ENCODE measurements at regions not wholly inside any gene's neighbourhood (a gene's known extent, or its start where the extent isn't known, plus 50 kb on each side); places are given as distances from the start of the nearest gene placed in this dataset.
"Not testable (repeated sequence)": the region's sequence is repeated elsewhere in the genome, so short reads cannot be mapped to it uniquely, and the experiment has no call there.

DNA sequence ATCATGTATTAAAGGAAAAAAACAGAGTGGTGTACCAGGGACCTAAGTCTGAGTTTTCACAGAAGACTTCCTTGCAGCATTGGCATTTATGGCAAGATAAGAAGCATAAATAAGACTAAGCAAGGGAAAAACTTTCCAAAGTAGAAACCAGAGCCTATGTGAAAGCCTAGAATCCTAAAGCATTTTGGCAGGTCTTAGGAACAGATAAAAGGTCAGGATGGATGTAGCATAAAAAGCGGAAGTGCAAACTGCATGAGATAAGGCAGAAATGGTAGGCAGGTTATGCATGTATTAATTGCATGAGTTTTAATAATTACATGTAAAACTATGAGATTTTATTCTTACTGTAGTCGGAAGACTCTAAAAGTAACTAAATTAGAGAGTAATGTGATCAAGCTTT is 596.5 kb downstream of the SUCLG1 start:
- DNase-seq = no peak

- no peak for DNase-seq
These were observed 598.8 kb downstream of the SUCLG1 start for GRCh38 chr2:83860320-83860719.

DNA sequence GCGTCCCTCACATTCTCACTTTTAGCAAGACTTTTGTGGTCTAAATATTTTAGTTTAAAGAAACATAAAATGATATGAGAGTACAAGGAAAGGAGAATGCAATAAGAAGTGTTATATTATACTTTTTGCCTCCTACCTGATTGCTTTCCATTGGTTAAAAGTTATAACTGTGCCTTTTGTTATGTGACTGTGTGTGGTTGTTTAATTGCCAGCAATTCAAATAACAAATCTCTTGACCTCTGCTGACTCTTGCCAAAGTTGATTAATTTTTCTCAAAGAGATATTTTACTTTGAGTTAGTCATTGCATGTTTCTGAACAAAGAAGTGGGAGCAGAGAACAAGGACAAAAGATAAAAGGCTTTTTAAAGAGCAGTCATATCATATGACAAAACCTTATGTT is 599.5 kb downstream of the SUCLG1 start:
- no peak for DNase-seq

- no peak for DNase-seq
These were observed 608.0 kb downstream of the SUCLG1 start for GRCh38 chr2:83851066-83851465.

DNA sequence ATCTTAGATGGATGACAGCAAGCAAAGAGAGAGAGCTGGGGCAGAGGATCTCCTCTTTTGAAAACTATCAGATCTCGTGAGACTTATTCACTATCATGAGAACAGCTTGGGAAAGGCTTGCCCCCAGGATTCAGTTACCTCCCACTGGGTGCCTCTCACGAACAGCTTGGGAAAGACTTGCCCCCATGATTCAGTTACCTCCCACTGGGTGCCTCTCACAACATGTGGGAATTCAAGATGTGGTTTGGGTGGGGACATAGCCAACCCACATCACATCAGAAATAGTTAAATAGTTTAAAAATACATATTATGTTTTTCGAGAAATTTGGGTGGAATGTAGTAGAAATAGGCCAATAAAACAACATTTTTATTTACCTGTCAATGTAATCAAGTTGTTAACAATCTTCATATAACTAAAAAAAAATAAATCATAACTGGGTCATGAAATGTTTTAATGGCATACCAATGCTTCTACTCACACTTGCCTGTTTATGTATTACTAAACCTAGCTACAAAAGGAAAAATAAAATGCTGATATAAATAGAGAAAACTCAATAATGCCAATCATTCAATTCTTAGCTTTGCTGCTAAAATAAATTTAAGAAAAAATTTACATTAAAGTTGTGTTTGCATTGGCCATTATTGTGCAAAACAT is 608.9 kb downstream of the SUCLG1 start:
- no peak for DNase-seq

GRCh38 chr2:83844490-83844889 is 614.6 kb downstream of the SUCLG1 start:
- DNase-seq = no peak

GRCh38 chr2:83842421-83842820 is 616.7 kb downstream of the SUCLG1 start:
- no peak for DNase-seq

GRCh38 chr2:83837823-83838222 is 621.3 kb downstream of the SUCLG1 start:
- DNase-seq = no peak

- DNase-seq = no peak
These were observed 631.5 kb downstream of the SUCLG1 start for GRCh38 chr2:83827618-83828017.

DNA sequence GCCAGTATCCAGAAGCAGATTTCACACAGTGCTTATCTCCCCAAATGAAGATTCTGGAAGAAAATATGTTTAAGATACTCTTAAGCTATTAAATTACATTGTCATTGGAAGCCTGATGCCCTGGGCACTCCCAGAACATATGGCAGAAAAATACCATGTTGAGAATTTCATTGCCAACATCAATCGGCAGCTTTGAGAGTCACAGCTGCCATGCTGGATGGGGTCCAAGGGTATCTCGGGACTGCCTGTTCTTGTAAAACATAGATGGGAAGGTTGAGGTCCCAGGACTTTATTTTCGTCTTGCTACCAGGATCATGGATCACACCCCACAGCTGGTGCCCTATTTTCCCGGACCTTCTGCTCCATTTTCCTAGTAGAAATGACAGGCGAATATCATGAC is 632.5 kb downstream of the SUCLG1 start:
- DNase-seq = no peak

DNA sequence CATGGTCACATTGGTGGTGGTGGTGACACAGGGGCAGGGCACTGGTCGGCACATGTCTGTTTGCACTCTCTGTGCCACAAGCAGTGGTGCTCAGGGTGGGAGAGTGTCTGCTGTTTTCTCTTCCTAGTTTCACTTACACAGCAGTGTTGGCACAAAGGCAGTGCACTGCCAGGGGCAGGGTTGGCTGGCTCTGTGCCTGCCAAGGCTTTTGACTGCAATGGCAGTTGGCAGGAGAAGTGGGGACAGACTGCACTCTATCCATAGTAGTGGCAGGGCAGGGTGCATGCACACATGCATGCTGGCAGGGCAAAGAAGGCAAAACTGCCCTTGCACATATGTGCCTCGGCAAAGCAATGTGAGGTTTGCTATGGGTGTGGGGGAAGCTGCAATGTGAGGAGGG is 635.9 kb downstream of the SUCLG1 start:
- no peak for DNase-seq

DNA sequence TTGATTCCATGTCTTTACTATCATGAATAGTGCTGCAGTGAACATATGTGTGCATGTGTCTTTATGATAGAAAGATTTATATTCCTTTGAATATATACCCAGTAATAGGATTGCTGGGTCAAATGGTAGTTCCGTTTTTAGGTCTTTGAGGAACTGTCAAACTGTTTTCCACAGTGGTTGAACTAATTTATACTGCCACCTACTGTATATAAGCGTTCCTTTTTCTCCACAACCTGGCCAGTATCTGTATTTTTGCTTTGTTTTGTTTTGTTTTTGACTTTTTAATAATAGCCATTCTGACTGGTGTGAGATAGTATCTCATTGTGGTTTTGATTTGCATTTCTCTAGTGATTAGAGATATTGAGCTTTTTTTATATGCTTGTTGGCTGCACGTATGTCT is 641.6 kb downstream of the SUCLG1 start:
- DNase-seq = no peak

DNA sequence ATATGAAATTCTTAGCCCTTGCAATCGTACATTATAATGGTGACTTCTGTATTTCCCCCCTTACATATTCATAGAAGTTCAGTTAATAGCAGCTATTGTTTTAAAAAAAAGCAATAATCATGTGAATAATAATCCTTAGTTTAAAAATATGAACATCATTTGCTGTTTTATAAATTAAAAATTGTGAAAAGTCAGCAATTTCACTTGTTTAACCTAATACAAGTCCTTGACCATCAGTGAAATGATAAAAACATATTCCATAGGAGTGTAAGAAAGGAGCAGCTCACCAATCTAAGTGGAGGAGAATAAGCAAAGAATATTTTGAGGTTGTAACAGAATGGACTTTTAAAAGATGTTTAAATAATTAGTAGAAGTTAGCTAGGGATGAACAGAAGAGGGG is 650.2 kb downstream of the SUCLG1 start:
- no peak for DNase-seq

- DNase-seq = no peak
These were observed 656.5 kb downstream of the SUCLG1 start for GRCh38 chr2:83802604-83803003.

DNA sequence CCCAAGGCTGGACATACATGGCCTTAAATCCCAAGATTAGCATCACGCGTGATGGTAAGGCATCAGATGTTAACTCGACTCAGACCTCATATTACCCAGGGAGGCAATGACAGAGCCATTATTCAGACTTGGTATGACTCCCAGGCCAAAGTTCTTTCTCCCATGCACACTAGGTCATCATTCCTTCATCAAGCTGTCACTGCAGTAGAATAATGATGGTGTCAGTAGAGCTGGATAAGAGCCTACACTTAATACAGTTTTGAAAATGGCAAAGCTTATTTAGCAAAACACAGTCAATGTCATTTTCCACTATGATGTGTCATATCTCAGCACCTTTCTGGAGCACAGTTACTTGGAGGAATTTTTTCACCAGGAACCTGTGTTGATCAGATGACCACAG is 663.3 kb downstream of the SUCLG1 start:
- DNase-seq = no peak

DNA sequence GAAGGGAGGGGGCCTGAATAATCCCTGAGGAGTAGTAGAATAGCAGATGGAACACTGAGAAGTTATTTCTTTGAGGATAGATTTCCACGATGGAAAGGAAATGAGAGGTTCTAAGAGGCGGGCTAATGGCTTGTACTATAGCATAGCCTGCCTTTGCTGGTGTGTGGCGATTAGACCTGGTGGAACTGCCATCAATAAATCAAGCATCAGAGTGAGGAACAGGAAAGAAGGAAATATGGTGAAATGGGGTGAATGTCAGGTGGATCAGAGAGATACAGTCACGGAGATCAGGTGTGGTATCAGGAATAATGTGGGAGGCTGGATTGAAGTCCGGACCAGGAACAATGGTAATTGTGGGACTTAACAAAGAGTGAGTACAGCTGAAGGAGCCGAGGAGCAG is 668.6 kb downstream of the SUCLG1 start:
- not testable (repeated sequence) for DNase-seq

GRCh38 chr2:83789674-83790073 is 669.4 kb downstream of the SUCLG1 start:
- not testable (repeated sequence) for DNase-seq

DNA sequence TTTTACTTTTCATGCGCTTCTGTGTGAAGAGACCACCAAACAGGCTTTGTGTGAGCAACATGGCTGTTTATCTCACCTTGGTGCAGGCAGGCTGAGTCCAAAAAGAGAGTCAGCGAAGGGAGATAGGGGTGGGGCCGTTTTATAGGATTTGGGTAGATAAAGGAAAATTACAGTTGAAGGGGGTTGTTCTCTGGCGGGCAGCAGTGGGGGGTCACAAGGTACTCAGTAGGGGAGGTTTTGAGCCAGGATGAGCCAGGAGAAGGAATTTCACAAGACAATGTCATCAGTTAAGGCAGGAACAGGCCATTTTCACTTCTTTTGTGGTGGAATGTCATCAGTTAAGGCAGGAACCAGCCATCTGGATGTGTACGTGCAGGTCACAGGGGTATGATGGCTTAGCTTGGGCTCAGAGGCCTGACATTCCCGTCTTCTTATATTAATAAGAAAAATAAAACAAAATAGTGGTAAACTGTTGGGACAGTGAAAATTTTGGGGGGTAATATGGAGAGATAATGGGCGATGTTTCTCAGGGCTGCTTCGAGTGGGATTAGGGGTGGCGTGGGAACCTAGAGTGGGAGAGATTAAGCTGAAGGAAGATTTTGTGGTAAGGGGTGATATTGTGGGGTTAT is 670.0 kb downstream of the SUCLG1 start:
- DNase-seq = not testable (repeated sequence)

- no peak for DNase-seq
These were observed 671.9 kb downstream of the SUCLG1 start for GRCh38 chr2:83787189-83787588.

DNA sequence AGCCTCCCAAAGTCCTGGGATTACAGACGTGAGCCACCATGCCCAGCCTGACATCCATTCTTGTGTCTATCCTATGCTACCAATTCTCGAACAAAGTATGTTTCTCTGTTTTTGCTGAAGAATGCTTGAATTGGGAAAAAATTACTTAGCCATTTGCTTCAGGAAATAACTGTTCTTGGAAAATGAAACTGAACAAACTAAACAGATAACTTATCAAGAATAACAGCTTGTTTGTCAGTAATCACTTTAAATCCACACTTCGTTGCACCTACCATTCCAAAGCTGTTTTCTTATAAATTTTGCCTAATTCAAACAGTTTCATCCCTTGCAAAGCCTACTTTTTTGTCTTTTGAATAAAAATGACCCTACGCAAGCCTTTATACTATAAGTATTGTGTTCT is 672.9 kb downstream of the SUCLG1 start:
- no peak for DNase-seq

- no peak for DNase-seq
These were observed 674.1 kb downstream of the SUCLG1 start for GRCh38 chr2:83784947-83785346.

DNA sequence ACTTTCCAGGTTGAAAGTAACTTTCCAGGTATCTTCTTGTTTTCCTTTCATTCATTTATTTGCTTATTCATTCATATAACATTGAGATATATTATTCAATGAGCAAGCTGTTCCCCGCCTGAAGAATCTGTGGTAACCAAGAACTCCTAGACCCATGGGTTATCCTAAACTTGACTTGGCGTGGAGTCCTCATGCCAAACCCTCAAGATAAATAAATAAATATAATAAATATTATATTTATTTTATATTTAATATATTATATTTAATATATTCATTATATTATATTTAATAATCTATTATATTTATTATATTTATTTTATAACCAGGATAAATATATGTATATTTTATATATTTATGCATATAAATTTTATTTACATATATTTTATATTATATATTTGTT is 674.8 kb downstream of the SUCLG1 start:
- no peak for DNase-seq

GRCh38 chr2:83782122-83782521 is 677.0 kb downstream of the SUCLG1 start:
- no peak for DNase-seq

GRCh38 chr2:83764447-83765005 is 694.6 kb downstream of the SUCLG1 start:
- no peak for DNase-seq

- DNase-seq = no peak
These were observed 701.8 kb downstream of the SUCLG1 start for GRCh38 chr2:83757329-83757728.

All from NCI-H1048 (cell line).